ENCODE measurements at regions not wholly inside any gene's neighbourhood (a gene's known extent, or its start where the extent isn't known, plus 50 kb on each side); places are given as distances from the start of the nearest gene placed in this dataset.

- TF ChIP-seq CTCF (IDR thresholded peaks at IDR 0.05): no peak
- TF ChIP-seq POLR2A (IDR thresholded peaks at IDR 0.05): no peak
Measured at GRCh38 chr3:181457190-181457589, 254.5 kb upstream of the SOX2 start.

All from body of pancreas (tissue), 4 donors.